GM23338 (cell line): ENCODE measurements at regions not wholly inside any gene's neighbourhood (a gene's known extent, or its start where the extent isn't known, plus 50 kb on each side); places are given as distances from the start of the nearest gene placed in this dataset.

Experiments
- CREB1 ChIP-seq: fragments of 250-450 bp; sonication (Bioruptor Pico); IDR thresholded peaks from 2 replicates; pipeline ENCODE4 v1.5.0; 2020; ENCODE audit warnings: low read depth, mild to moderate bottlenecking, moderate library complexity
- EZH2 ChIP-seq: fragments of 200-600 bp; sonication (generic); IDR thresholded peaks from one replicate; pipeline ENCODE4 v1.8.0; 2017; ENCODE audit warnings: antibody characterized with exemption, mild to moderate bottlenecking, low read depth; ENCODE audit not compliant: unreplicated experiment
- EZH2phosphoT487 ChIP-seq: fragments of 200-600 bp; sonication (generic); IDR thresholded peaks from one replicate; pipeline ENCODE4 v1.8.1; 2018; ENCODE audit warnings: antibody characterized with exemption; ENCODE audit not compliant: unreplicated experiment
- JUNB ChIP-seq: IDR thresholded peaks from one replicate; pipeline ENCODE4 v1.6.1; 2016; ENCODE audit warnings: antibody characterized with exemption; ENCODE audit not compliant: unreplicated experiment
- NANOG ChIP-seq: IDR thresholded peaks from 2 replicates; pipeline ENCODE4 v1.6.1; 2016; ENCODE audit warnings: antibody characterized with exemption, borderline replicate concordance
- POLR2AphosphoS5 ChIP-seq: IDR thresholded peaks from 2 replicates; pipeline ENCODE4 v1.6.1; 2016; ENCODE audit warnings: antibody characterized with exemption, low read depth
- ZNF114 ChIP-seq: fragments of 250-450 bp; sonication (Bioruptor Pico); IDR thresholded peaks from 2 replicates; pipeline ENCODE4 v1.5.0; 2020; ENCODE audit warnings: mild to moderate bottlenecking, moderate library complexity
- ZNF331 ChIP-seq: fragments of 250-450 bp; sonication (Bioruptor Pico); IDR thresholded peaks from 2 replicates; pipeline ENCODE4 v1.5.0; 2020; ENCODE audit warnings: low read depth, mild to moderate bottlenecking, moderate library complexity
- TF ChIP-seq, protein P1 (sequence below), 2 experiments: fragments of 200-600 bp in 1 of 2; sonication (generic) in 1 of 2; conservative IDR thresholded peaks; 2 replicates each; pipeline versions ENCODE4 v1.5.1 to v1.6.1; 2016 to 2017; ENCODE audit warnings: antibody characterized with exemption in 2 of 2, low read depth in 2 of 2, mild to moderate bottlenecking in 2 of 2, moderate library complexity in 1 of 2
- TF ChIP-seq, protein P2 (sequence below): IDR thresholded peaks from 2 replicates; pipeline ENCODE4 v1.6.1; 2016; ENCODE audit warnings: antibody characterized with exemption
- TF ChIP-seq, protein P3 (sequence below): IDR thresholded peaks from one replicate; pipeline ENCODE4 v1.6.1; 2018; ENCODE audit warnings: antibody characterized with exemption; ENCODE audit not compliant: unreplicated experiment
- TF ChIP-seq, protein P4 (sequence below): fragments of 250-450 bp; sonication (Bioruptor Pico); IDR thresholded peaks from 2 replicates; pipeline ENCODE4 v1.5.0; 2020; ENCODE audit warnings: mild to moderate bottlenecking, moderate library complexity

DNA sequence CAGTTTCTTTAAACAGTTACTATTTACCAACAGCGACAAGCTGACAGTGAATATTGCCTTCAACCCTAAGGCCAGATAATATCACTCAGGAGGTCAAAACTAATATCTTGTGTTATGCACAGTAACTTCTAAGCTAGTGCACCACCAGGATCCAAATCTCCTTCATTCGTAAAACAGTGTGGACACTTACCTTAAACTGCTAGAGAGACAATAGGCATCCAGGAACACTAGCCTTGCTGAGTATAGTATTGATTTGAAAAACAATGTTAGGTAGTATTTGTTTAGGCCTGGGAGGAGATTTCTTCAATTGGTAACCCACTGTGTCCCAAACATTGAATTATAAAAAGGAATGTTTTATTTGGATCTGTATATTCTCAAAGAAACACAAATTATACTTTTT, 707.9 kb upstream of the UBE2E2 start:
- TF ChIP-seq, protein P1, sequence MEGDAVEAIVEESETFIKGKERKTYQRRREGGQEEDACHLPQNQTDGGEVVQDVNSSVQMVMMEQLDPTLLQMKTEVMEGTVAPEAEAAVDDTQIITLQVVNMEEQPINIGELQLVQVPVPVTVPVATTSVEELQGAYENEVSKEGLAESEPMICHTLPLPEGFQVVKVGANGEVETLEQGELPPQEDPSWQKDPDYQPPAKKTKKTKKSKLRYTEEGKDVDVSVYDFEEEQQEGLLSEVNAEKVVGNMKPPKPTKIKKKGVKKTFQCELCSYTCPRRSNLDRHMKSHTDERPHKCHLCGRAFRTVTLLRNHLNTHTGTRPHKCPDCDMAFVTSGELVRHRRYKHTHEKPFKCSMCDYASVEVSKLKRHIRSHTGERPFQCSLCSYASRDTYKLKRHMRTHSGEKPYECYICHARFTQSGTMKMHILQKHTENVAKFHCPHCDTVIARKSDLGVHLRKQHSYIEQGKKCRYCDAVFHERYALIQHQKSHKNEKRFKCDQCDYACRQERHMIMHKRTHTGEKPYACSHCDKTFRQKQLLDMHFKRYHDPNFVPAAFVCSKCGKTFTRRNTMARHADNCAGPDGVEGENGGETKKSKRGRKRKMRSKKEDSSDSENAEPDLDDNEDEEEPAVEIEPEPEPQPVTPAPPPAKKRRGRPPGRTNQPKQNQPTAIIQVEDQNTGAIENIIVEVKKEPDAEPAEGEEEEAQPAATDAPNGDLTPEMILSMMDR (conservative IDR thresholded peaks at IDR 0.05; ENCODE audit: low read depth in 2 of 2): no peak
- TF ChIP-seq JUNB: no peak
- TF ChIP-seq POLR2AphosphoS5: no peak
- TF ChIP-seq, protein P2, sequence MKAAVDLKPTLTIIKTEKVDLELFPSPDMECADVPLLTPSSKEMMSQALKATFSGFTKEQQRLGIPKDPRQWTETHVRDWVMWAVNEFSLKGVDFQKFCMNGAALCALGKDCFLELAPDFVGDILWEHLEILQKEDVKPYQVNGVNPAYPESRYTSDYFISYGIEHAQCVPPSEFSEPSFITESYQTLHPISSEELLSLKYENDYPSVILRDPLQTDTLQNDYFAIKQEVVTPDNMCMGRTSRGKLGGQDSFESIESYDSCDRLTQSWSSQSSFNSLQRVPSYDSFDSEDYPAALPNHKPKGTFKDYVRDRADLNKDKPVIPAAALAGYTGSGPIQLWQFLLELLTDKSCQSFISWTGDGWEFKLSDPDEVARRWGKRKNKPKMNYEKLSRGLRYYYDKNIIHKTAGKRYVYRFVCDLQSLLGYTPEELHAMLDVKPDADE: no peak
- TF ChIP-seq CREB1 (CRISPR knock-in tag): no peak
- no peak for TF ChIP-seq EZH2
- TF ChIP-seq, protein P3, sequence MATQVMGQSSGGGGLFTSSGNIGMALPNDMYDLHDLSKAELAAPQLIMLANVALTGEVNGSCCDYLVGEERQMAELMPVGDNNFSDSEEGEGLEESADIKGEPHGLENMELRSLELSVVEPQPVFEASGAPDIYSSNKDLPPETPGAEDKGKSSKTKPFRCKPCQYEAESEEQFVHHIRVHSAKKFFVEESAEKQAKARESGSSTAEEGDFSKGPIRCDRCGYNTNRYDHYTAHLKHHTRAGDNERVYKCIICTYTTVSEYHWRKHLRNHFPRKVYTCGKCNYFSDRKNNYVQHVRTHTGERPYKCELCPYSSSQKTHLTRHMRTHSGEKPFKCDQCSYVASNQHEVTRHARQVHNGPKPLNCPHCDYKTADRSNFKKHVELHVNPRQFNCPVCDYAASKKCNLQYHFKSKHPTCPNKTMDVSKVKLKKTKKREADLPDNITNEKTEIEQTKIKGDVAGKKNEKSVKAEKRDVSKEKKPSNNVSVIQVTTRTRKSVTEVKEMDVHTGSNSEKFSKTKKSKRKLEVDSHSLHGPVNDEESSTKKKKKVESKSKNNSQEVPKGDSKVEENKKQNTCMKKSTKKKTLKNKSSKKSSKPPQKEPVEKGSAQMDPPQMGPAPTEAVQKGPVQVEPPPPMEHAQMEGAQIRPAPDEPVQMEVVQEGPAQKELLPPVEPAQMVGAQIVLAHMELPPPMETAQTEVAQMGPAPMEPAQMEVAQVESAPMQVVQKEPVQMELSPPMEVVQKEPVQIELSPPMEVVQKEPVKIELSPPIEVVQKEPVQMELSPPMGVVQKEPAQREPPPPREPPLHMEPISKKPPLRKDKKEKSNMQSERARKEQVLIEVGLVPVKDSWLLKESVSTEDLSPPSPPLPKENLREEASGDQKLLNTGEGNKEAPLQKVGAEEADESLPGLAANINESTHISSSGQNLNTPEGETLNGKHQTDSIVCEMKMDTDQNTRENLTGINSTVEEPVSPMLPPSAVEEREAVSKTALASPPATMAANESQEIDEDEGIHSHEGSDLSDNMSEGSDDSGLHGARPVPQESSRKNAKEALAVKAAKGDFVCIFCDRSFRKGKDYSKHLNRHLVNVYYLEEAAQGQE: no peak
- TF ChIP-seq ZNF114 (CRISPR knock-in tag): no peak
- TF ChIP-seq, protein P4, sequence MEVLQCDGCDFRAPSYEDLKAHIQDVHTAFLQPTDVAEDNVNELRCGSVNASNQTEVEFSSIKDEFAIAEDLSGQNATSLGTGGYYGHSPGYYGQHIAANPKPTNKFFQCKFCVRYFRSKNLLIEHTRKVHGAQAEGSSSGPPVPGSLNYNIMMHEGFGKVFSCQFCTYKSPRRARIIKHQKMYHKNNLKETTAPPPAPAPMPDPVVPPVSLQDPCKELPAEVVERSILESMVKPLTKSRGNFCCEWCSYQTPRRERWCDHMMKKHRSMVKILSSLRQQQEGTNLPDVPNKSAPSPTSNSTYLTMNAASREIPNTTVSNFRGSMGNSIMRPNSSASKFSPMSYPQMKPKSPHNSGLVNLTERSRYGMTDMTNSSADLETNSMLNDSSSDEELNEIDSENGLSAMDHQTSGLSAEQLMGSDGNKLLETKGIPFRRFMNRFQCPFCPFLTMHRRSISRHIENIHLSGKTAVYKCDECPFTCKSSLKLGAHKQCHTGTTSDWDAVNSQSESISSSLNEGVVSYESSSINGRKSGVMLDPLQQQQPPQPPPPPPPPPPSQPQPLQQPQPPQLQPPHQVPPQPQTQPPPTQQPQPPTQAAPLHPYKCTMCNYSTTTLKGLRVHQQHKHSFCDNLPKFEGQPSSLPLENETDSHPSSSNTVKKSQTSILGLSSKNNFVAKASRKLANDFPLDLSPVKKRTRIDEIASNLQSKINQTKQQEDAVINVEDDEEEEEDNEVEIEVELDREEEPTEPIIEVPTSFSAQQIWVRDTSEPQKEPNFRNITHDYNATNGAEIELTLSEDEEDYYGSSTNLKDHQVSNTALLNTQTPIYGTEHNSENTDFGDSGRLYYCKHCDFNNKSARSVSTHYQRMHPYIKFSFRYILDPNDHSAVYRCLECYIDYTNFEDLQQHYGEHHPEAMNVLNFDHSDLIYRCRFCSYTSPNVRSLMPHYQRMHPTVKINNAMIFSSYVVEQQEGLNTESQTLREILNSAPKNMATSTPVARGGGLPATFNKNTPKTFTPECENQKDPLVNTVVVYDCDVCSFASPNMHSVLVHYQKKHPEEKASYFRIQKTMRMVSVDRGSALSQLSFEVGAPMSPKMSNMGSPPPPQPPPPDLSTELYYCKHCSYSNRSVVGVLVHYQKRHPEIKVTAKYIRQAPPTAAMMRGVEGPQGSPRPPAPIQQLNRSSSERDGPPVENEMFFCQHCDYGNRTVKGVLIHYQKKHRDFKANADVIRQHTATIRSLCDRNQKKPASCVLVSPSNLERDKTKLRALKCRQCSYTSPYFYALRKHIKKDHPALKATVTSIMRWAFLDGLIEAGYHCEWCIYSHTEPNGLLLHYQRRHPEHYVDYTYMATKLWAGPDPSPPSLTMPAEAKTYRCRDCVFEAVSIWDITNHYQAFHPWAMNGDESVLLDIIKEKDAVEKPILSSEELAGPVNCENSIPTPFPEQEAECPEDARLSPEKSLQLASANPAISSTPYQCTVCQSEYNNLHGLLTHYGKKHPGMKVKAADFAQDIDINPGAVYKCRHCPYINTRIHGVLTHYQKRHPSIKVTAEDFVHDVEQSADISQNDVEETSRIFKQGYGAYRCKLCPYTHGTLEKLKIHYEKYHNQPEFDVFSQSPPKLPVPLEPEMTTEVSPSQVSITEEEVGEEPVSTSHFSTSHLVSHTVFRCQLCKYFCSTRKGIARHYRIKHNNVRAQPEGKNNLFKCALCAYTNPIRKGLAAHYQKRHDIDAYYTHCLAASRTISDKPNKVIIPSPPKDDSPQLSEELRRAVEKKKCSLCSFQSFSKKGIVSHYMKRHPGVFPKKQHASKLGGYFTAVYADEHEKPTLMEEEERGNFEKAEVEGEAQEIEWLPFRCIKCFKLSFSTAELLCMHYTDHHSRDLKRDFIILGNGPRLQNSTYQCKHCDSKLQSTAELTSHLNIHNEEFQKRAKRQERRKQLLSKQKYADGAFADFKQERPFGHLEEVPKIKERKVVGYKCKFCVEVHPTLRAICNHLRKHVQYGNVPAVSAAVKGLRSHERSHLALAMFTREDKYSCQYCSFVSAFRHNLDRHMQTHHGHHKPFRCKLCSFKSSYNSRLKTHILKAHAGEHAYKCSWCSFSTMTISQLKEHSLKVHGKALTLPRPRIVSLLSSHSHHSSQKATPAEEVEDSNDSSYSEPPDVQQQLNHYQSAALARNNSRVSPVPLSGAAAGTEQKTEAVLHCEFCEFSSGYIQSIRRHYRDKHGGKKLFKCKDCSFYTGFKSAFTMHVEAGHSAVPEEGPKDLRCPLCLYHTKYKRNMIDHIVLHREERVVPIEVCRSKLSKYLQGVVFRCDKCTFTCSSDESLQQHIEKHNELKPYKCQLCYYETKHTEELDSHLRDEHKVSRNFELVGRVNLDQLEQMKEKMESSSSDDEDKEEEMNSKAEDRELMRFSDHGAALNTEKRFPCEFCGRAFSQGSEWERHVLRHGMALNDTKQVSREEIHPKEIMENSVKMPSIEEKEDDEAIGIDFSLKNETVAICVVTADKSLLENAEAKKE: no peak
- TF ChIP-seq ZNF331 (CRISPR knock-in tag): no peak
- TF ChIP-seq EZH2phosphoT487: no peak
- TF ChIP-seq NANOG: peak; percentile 61; the same call in 1 of the 2 replicates
